GM12878 (cell line): ENCODE measurements at regions not wholly inside any gene's neighbourhood (a gene's known extent, or its start where the extent isn't known, plus 50 kb on each side); places are given as distances from the start of the nearest gene placed in this dataset.

Source experiments
- CHD1 ChIP-seq: IDR thresholded peaks from 2 replicates; pipeline ENCODE4 v1.6.1; 2012; ENCODE audit warnings: low read depth, low read length, improper control_type of control experiment
- CTCF ChIP-seq, 3 experiments: IDR thresholded peaks in 2 of 3; conservative IDR thresholded peaks in 1 of 3; 2 replicates each; pipeline ENCODE4 v1.5.1; 2011; ENCODE audit warnings: low read depth in 3 of 3, low read length in 3 of 3, mild to moderate bottlenecking in 3 of 3, control low read depth in 2 of 3, moderate library complexity in 2 of 3, inconsistent platforms in 1 of 3, mixed read lengths in 1 of 3; ENCODE audit not compliant: control insufficient read depth in 2 of 3, insufficient read depth in 1 of 3; ENCODE audit errors: extremely low read depth in 1 of 3
- DPF2 ChIP-seq: fragments of 450-650 bp; IDR thresholded peaks from 2 replicates; pipeline ENCODE4 v1.6.1; 2017; ENCODE audit warnings: mild to moderate bottlenecking
- EGR1 ChIP-seq, 2 experiments: IDR thresholded peaks; 1 replicate in 1 of 2; 2 replicates in 1 of 2; pipeline ENCODE4 v1.6.1; 2011 to 2012; ENCODE audit warnings: low read depth in 2 of 2, low read length in 2 of 2, borderline replicate concordance in 1 of 2, mild to moderate bottlenecking in 1 of 2, moderate library complexity in 1 of 2
- EZH2 ChIP-seq: IDR thresholded peaks from 2 replicates; pipeline ENCODE4 v1.6.1; 2012; ENCODE audit warnings: low read depth, mild to moderate bottlenecking, control low read depth, inconsistent platforms, low read length, borderline replicate concordance; ENCODE audit not compliant: control insufficient read depth
- GABPA ChIP-seq: IDR thresholded peaks from 2 replicates; pipeline ENCODE4 v1.6.1; 2014; ENCODE audit warnings: antibody characterized with exemption, low read depth, mild to moderate bottlenecking, inconsistent platforms
- MAX ChIP-seq: IDR thresholded peaks from 2 replicates; pipeline ENCODE4 v1.6.1; 2012; ENCODE audit warnings: low read depth, low read length, improper control_type of control experiment
- MXI1 ChIP-seq: fragments of 150-350 bp; IDR thresholded peaks from 2 replicates; pipeline ENCODE4 v1.6.1; 2011; ENCODE audit warnings: low read depth, mild to moderate bottlenecking, inconsistent platforms, low read length, improper control_type of control experiment
- POLR2A ChIP-seq: IDR thresholded peaks from 2 replicates; pipeline ENCODE4 v1.6.1; 2011; ENCODE audit warnings: low read depth, mild to moderate bottlenecking, low read length
- POLR2AphosphoS2 ChIP-seq: IDR thresholded peaks from 2 replicates; pipeline ENCODE4 v1.6.1; 2011; ENCODE audit warnings: low read depth, mild to moderate bottlenecking, low read length, improper control_type of control experiment, moderate library complexity
- POLR2AphosphoS5 ChIP-seq: IDR thresholded peaks from 2 replicates; pipeline ENCODE4 v1.6.1; 2011; ENCODE audit warnings: mild to moderate bottlenecking, low read length, inconsistent platforms
- SP1 ChIP-seq: IDR thresholded peaks from one replicate; pipeline ENCODE4 v1.6.1; 2011; ENCODE audit warnings: low read depth, low read length
- TCF12 ChIP-seq: IDR thresholded peaks from 2 replicates; pipeline ENCODE4 v1.6.1; 2011; ENCODE audit warnings: low read depth, mild to moderate bottlenecking, low read length
- TF ChIP-seq, protein P1 (sequence below): IDR thresholded peaks from 2 replicates; pipeline ENCODE4 v1.6.1; 2012; ENCODE audit warnings: mild to moderate bottlenecking, low read depth, low read length

- TF ChIP-seq CTCF (IDR thresholded peaks at IDR 0.05 in 2 of 3, conservative IDR thresholded peaks at IDR 0.05 in 1 of 3; ENCODE audit: control insufficient read depth in 2 of 3, extremely low read depth in 1 of 3, insufficient read depth in 1 of 3, low read depth in 3 of 3, low read length in 3 of 3) = no peak
- TF ChIP-seq POLR2AphosphoS5 = no peak
- TF ChIP-seq EZH2 = no peak
- TF ChIP-seq GABPA = no peak
- no peak for TF ChIP-seq POLR2AphosphoS2
- TF ChIP-seq MAX = no peak
- no peak for TF ChIP-seq CHD1
- no peak for TF ChIP-seq DPF2
- no peak for TF ChIP-seq SP1
- TF ChIP-seq MXI1 = no peak
- no peak for TF ChIP-seq EGR1 (IDR thresholded peaks at IDR 0.05; ENCODE audit: borderline replicate concordance in 1 of 2, low read depth in 2 of 2, low read length in 2 of 2)
- TF ChIP-seq, protein P1, sequence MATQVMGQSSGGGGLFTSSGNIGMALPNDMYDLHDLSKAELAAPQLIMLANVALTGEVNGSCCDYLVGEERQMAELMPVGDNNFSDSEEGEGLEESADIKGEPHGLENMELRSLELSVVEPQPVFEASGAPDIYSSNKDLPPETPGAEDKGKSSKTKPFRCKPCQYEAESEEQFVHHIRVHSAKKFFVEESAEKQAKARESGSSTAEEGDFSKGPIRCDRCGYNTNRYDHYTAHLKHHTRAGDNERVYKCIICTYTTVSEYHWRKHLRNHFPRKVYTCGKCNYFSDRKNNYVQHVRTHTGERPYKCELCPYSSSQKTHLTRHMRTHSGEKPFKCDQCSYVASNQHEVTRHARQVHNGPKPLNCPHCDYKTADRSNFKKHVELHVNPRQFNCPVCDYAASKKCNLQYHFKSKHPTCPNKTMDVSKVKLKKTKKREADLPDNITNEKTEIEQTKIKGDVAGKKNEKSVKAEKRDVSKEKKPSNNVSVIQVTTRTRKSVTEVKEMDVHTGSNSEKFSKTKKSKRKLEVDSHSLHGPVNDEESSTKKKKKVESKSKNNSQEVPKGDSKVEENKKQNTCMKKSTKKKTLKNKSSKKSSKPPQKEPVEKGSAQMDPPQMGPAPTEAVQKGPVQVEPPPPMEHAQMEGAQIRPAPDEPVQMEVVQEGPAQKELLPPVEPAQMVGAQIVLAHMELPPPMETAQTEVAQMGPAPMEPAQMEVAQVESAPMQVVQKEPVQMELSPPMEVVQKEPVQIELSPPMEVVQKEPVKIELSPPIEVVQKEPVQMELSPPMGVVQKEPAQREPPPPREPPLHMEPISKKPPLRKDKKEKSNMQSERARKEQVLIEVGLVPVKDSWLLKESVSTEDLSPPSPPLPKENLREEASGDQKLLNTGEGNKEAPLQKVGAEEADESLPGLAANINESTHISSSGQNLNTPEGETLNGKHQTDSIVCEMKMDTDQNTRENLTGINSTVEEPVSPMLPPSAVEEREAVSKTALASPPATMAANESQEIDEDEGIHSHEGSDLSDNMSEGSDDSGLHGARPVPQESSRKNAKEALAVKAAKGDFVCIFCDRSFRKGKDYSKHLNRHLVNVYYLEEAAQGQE = no peak
- no peak for TF ChIP-seq TCF12
- TF ChIP-seq POLR2A = no peak
Measured at GRCh38 chr14:71557351-71557750, 374.9 kb upstream of the RGS6 start.
